Dermis blood vessel endothelial cell (primary cell): ENCODE measurements at regions not wholly inside any gene's neighbourhood (a gene's known extent, or its start where the extent isn't known, plus 50 kb on each side); places are given as distances from the start of the nearest gene placed in this dataset.
"Not testable (repeated sequence)": the region's sequence is repeated elsewhere in the genome, so short reads cannot be mapped to it uniquely, and the experiment has no call there.

Experiments used
- DNase-seq: peaks from one replicate; pipeline ENCODE4 v3.0.0; 2010

GRCh38 chr6:82741996-82742385 is 323.6 kb downstream of the UBE3D start:
- DNase-seq = no peak

DNA sequence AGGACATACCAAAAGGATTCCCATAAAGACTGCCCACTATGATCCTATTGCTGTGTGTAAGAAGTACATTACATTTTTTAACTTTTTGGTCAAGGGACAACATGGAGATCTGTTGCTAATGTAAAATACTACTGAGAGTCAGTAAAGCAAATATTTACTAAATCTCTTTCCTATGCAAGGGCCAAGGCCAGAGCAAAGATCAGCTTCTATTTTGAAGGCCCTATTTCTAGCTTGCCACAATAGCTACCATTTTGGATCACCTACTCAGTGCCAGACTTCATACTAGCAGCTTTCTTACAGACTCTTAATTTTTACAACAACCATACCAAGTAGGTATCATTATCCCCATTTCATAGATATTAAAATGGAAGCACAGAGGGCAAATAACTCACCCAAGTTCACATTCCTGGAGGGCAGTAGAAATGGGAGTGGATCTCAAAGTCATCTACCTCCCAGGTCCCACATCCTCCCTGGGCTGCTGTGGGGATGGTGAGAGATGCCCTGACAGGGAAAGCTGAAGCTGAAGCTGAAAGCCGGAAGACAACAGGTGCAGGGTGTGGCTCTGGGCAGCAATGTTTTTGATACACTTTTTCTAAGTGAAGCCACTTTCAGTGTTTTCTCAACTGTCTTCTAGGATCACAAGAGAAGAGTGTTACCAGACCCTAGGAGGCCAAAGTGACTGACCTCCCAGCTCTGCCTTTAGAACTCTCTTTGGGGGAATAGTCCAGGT is 321.2 kb downstream of the UBE3D start:
- no peak for DNase-seq

GRCh38 chr6:82750556-82750955 is 315.1 kb downstream of the UBE3D start:
- no peak for DNase-seq

- DNase-seq = no peak
Observed at GRCh38 chr6:82751718-82752117, 313.9 kb downstream of the UBE3D start.

DNA sequence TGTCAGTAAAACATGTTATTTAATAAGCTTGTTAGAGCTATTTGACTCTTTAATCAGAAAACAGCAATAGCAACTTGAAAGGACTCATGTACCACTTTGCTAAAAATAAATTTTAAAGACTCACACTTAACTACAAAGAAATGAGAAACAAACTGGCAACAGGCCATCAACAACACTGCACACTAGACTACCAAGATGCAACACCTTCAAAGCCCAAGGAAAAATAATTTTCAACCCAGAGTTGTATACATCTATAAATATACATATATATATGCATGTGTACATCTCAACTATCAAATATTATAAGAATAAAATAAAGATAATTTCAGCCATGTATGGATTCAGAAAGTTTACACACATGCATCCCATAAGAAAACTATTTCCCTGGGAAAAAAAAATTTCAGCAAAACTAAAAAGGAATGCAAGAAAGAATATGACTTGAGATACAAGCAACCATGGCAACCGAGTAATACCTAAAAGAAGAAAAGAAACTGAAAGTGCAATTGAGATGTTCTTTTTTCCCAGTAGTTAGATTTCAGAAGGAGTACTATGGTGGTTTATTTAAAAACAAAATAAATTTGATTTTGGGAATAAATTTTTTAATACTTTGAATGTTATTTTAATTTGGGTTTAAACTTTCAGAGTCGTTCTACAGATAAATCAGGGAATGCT is 303.8 kb downstream of the UBE3D start:
- DNase-seq = no peak

GRCh38 chr6:82766476-82766875 is 299.2 kb downstream of the UBE3D start:
- DNase-seq = no peak

- DNase-seq = no peak
Observed at GRCh38 chr6:82767037-82767436, 298.6 kb downstream of the UBE3D start.

GRCh38 chr6:82767447-82767846 is 298.2 kb downstream of the UBE3D start:
- DNase-seq = no peak

DNA sequence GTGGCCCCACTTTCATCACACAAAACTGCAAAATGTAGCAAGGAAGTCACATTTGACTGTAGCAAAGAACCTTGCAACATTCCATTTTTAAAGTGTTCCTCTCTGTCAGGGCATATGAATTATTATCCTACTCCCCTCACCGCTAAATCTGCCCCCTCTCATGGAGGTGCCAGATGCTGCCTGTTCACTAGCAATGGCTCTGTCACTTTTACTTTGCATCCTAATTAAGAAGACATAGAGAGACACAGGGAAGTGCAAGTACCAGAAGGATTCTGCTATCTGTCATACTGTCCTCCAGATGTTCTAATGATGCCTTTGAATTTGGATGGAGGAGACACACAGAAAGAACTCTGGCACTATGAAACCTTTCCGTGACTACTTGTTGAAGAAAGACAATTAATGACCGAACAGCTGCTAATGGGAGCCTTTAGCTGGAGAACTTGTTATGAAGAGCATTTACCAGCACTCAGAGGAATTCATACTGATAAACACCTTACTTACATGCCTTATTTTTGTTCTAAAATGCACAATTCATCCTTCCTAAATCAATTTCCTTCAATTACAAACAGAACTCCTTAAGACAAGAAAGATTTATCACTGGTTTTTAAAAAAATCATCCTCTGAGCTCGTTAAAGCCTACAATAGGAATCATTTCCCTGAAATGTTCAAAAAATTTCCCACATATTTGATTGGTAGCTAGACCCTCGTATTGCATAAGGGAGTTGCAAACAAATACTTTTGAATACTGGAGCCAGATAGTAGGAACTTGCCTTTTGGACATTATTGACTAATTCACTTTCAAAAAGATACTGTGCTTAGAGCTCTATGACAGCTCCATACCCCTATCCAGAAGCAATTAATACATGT is 292.6 kb downstream of the UBE3D start:
- no peak for DNase-seq

DNA sequence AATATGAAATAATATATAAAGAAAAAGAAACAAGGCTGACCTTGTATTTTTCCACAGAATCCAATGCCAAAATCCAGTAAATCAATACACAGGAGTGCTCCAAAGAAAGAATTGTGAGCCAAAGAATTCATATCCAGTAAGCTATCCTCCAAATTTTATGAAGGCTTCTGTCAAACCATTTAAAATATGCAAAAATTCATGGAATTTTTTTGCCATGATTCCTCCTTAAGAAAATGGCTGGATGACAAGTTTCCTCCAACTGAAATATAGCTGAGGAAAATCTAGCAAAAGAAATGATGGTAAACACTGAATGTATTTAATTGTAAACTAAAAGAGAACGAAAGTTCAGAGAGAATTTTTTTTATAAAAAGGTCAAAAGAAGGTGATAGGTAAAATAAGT is 290.3 kb downstream of the UBE3D start:
- no peak for DNase-seq

DNA sequence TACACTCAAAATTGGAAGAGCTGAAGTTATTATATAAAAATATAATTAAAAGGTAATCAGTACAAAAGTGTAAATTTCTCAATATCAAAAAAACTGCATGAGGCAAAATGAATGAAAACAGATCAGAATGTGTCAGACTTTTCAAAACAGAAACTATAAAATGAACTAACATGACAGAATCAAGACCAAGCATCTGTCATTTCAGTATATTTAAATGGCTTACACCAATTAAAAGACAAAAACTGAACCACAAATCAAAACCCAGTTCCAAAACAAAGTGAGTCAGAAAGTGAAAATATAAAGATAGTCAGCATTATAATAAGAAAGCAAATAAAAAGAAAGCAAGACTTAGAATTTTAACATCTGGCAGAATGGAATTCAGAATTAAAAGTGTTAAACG is 289.7 kb downstream of the UBE3D start:
- DNase-seq = no peak

DNA sequence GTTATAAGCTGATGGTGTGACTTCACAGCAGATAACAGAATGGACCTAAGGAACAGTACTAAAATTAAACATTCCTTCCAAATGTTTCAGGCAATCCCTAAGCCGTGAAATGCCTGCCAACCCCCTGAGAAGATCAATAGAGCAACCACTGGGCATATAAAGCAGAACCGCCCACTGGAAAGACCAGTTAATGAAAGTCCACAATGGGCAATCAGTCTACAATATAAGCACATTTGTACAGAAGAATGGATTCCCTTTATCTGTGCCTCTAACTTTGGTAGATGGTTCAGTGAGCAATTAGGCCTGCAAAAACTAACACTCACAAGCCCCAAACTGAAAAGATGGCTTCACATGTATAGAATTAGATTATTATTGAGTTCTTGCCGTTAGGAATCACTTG is 286.6 kb downstream of the UBE3D start:
- no peak for DNase-seq

DNA sequence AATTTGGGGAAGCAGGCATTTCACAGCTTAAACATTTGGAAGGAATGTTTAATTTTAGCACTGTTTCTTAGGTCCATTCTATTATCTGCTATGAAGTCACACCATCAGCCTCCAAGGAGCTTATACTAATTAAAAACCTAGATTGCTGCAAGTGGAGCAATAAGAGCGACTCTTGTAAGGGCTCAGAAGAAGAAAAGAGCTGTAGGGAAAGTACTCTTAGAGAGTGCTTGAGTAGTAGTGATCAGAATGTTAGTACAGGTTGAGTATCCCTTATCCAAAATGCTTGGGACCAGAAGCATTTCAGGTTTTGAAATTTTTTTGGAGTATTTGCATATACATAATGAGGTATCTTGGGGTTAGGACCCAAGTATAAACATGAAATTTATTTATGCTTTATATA is 285.3 kb downstream of the UBE3D start:
- no peak for DNase-seq

DNA sequence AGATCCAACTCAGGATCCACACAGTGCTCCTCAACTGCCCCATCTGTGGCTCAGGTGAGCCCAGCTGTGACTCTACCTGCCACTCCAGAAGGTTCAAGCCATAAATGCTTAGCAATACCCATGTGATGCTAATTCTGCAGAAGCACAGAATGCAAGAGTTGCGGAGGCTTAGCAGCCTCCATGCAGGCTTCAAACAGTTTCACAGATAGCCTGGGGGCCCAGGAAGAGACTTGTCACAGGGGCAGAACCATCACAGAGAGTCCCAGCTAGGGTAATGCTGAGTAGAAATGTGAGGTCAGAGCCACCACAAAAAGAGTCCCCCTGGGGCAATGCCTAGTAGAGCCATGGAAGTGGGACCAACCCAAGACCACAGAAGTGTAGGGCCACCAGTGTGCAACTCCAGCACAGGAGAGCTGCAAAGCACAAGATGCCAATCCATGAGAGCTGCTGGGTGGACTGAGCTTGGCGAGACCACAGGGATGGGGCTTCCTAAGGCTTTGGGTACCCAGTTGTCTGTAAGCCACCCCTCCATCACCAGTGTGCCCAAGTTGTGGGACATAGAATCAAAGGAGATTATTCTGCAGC is 283.9 kb downstream of the UBE3D start:
- DNase-seq = no peak

- DNase-seq = no peak
Observed at GRCh38 chr6:82783587-82784236, 281.9 kb downstream of the UBE3D start.

DNA sequence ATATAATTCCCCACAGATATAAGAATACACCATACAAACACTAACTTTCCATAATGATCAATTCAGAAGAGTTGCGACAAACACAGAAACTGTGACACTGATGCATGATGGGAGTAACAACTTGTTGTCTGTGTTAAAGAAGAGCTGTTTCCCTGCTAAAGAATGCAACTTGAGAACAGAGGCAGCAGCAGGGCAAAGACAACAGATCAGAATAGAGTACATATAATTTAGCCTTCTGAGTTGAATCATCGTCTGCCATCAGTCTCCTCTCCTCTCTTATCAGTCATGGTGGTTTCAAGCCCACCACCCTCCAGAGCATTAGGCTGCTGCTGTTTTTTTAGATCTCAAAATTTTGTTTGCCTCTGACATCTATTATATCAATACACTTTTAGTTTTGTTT is 280.4 kb downstream of the UBE3D start:
- DNase-seq = no peak

DNA sequence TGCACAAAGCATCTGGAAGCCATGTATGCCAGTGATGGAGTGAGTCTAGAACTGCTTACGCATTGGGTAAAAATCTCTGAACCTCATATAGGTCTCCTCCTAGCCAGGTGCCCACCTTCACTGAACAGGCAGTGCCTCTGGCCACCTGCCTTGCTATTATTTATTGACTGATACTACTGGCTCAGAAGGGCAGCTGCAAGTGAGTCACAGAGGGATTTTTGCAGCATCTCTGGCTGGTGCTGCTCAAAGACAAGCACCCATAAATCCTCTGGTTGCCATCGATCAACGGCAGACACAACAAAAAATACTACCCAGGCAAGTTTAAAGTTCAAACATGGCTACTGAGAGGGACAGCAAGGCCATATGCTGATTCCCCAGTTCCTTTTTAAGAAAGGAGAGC is 279.4 kb downstream of the UBE3D start:
- DNase-seq = no peak

DNA sequence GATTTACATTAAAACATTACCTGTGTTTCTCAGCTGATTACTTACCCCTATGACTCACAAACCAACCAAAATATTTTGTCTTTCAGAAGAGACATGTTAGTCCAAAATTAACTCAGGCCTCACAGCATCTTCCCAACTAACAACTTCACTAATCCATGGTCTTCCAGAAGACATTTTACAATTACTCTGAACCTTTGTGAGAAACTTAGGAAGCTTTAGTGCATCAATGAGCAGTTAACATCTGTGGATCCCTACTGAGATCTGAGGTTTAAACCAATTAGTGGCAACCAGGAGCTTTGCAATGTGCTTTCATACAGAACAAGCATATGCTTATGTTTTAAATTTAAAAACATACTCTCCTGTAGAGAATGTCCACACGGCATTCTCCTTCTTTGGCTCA is 269.7 kb downstream of the UBE3D start:
- no peak for DNase-seq

GRCh38 chr6:82801083-82801482 is 264.6 kb downstream of the UBE3D start:
- DNase-seq = no peak

GRCh38 chr6:82816243-82816642 is 249.4 kb downstream of the UBE3D start:
- not testable (repeated sequence) for DNase-seq

DNA sequence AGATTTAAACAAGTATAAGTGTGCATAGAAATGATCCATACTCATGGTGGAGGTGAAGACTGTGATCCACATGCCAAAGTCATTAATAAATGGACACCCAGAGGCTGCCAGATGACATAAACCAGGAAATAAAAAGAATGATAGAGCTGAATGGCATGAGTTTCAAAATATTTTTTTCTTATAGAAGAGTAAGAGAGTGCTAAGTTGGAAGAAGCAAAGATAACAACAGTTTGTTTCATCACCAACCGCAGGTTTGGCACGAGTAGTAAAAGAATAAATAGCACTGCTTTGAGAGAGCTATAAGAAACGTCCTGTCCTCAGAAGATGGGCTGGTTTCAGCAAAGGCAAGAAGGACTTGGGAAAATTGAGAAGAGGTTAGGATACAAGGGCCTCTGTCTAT is 246.9 kb downstream of the UBE3D start:
- DNase-seq = no peak

GRCh38 chr6:82823361-82823760 is 242.3 kb downstream of the UBE3D start:
- no peak for DNase-seq

DNA sequence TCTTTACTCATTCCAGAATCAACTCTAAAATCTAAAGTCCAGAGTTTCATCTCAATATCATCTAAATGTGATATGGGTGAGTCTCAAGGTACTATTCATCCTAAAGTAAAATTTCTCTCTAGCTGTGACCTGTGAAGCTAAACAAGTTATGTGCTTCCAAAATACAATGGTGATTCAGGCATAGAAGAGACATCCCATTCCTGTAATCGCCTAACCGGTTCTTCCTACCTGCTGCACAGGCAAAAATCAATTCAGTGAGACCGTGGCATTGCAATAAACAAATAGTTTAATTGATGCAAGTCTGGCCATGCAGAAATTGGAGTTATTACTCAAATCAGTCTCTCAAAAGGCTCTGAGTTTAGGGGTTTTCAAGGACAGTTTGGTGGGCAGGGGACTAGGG is 232.8 kb downstream of the UBE3D start:
- DNase-seq = no peak
